ENCODE measurements at regions not wholly inside any gene's neighbourhood (a gene's known extent, or its start where the extent isn't known, plus 50 kb on each side); places are given as distances from the start of the nearest gene placed in this dataset.

GRCh38 chr2:240202586-240202985 is 62.1 kb upstream of the OTOS start:
- 70 to 88% methylated on average over 5 of the region's 5 CpGs for WGBS, 2 donors
- H3K36me3 ChIP-seq (ENCODE audit: control insufficient read depth in 4 of 4, insufficient read depth in 4 of 4, low read length in 4 of 4): no peaks in the 10 kb centered on the region
- DNase-seq (peak in 1 of 3 donors; percentile 3), ATAC-seq (ENCODE audit: insufficient read depth, low FRiP score) (no peak)
- H3K27ac ChIP-seq (ENCODE audit: low read depth in 1 of 2, low read length in 1 of 2): no peak overlapping the region
- no peak overlapping the region for H3K9ac ChIP-seq (ENCODE audit: insufficient read depth in 1 of 2, low read length in 2 of 2)
- no peak for TF ChIP-seq CTCF (IDR thresholded peaks at IDR 0.05; ENCODE audit: control extremely low read depth, extremely low read depth)
- peaks cover 0 to 15% (median 0%) of the 10 kb centered on the region in 5 donors for H3K4me1 ChIP-seq (ENCODE audit: control insufficient read depth in 5 of 5, insufficient read depth in 5 of 5, low read length in 5 of 5)
- peaks cover 0 to 5% (median 0%) of the 10 kb centered on the region in 3 donors for H3K27me3 ChIP-seq (ENCODE audit: control insufficient read depth in 3 of 3, insufficient read depth in 3 of 3, low read length in 2 of 3)
- H3K9me3 ChIP-seq (ENCODE audit: control insufficient read depth in 4 of 4, insufficient read depth in 3 of 4, low read length in 3 of 4): peaks cover 0 to 6% (median 0%) of the 10 kb centered on the region in 4 donors
- no peak overlapping the region for H3K4me3 ChIP-seq

GRCh38 chr2:240203031-240203787 is 62.8 kb upstream of the OTOS start:
- H3K27me3 ChIP-seq (ENCODE audit: control insufficient read depth in 3 of 3, insufficient read depth in 3 of 3, low read length in 2 of 3): peaks cover 0 to 5% (median 0%) of the 10 kb centered on the region in 3 donors
- H3K27ac ChIP-seq (ENCODE audit: low read depth in 1 of 2, low read length in 1 of 2): no peak overlapping the region
- no peak for ATAC-seq (ENCODE audit: insufficient read depth, low FRiP score)
- H3K9me3 ChIP-seq (ENCODE audit: control insufficient read depth in 4 of 4, insufficient read depth in 3 of 4, low read length in 3 of 4): peaks cover 0 to 1% (median 0%) of the 10 kb centered on the region in 4 donors
- TF ChIP-seq CTCF (IDR thresholded peaks at IDR 0.05; ENCODE audit: control extremely low read depth, extremely low read depth): no peak
- DNase-seq: peak in 1 of 3 donors; percentile 5
- no peak overlapping the region for H3K4me3 ChIP-seq
- H3K9ac ChIP-seq (ENCODE audit: insufficient read depth in 1 of 2, low read length in 2 of 2): no peak overlapping the region
- WGBS, 2 donors: 76 to 77% methylated on average over 13 of the region's 13 CpGs
- no peaks in the 10 kb centered on the region for H3K36me3 ChIP-seq (ENCODE audit: control insufficient read depth in 4 of 4, insufficient read depth in 4 of 4, low read length in 4 of 4)
- peaks cover 0 to 15% (median 0%) of the 10 kb centered on the region in 5 donors for H3K4me1 ChIP-seq (ENCODE audit: control insufficient read depth in 5 of 5, insufficient read depth in 5 of 5, low read length in 5 of 5)

- Histone ChIP-seq H3K9me3 (ENCODE audit: control insufficient read depth in 4 of 4, insufficient read depth in 3 of 4, low read length in 3 of 4) (peaks cover 0 to 2% (median 0%) of the 10 kb centered on the region in 4 donors), H3K4me1 (ENCODE audit: control insufficient read depth in 5 of 5, insufficient read depth in 5 of 5, low read length in 5 of 5) (peaks cover 0 to 15% (median 0%) of the 10 kb centered on the region in 5 donors), H3K4me3 (no peak overlapping the region), H3K27ac (ENCODE audit: low read depth in 1 of 2, low read length in 1 of 2) (no peak overlapping the region), H3K36me3 (ENCODE audit: control insufficient read depth in 4 of 4, insufficient read depth in 4 of 4, low read length in 4 of 4) (no peaks in the 10 kb centered on the region), H3K9ac (ENCODE audit: insufficient read depth in 1 of 2, low read length in 2 of 2) (no peak overlapping the region), H3K27me3 (ENCODE audit: control insufficient read depth in 3 of 3, insufficient read depth in 3 of 3, low read length in 2 of 3) (peaks cover 0 to 5% (median 0%) of the 10 kb centered on the region in 3 donors)
- no peak for TF ChIP-seq CTCF (IDR thresholded peaks at IDR 0.05; ENCODE audit: control extremely low read depth, extremely low read depth)
- peak in 1 of 3 donors; percentile 9 for DNase-seq
- ATAC-seq (ENCODE audit: insufficient read depth, low FRiP score): no peak
- WGBS, 2 donors: 71 to 77% methylated on average over 11 of the region's 11 CpGs
Observed at GRCh38 chr2:240203788-240204270, 63.4 kb upstream of the OTOS start.

Data from lung (tissue), 11 donors.